GM12891 (cell line): ENCODE measurements at regions not wholly inside any gene's neighbourhood (a gene's known extent, or its start where the extent isn't known, plus 50 kb on each side); places are given as distances from the start of the nearest gene placed in this dataset.

ENCODE experiments used
- DNase-seq: peaks from one replicate; pipeline ENCODE4 v3.0.0; 2011; ENCODE audit warnings: low spot score; ENCODE audit not compliant: insufficient read length
- FAIRE-seq: peaks from 2 replicates; lab custom pipeline; 2011; peaks lifted over from hg19 to GRCh38; lab: Jason Lieb, UNC
- PAX5 ChIP-seq: IDR thresholded peaks from 2 replicates; pipeline ENCODE4 v1.6.1; 2011; ENCODE audit warnings: low read length, moderate library complexity, mild to moderate bottlenecking; ENCODE audit not compliant: insufficient read depth, severe bottlenecking
- POLR2A ChIP-seq: IDR thresholded peaks from 2 replicates; pipeline ENCODE4 v1.6.1; 2011; ENCODE audit warnings: low read depth, low read length, control low read depth
- POLR2AphosphoS5 ChIP-seq: IDR thresholded peaks from 2 replicates; pipeline ENCODE4 v1.6.1; 2011; ENCODE audit warnings: low read depth, low read length, control low read depth
- POU2F2 ChIP-seq: IDR thresholded peaks from 2 replicates; pipeline ENCODE4 v1.6.1; 2011; ENCODE audit warnings: low read depth, mild to moderate bottlenecking, control low read depth, low read length, moderate library complexity
- SPI1 ChIP-seq: IDR thresholded peaks from 2 replicates; pipeline ENCODE4 v1.6.1; 2011; ENCODE audit warnings: low read depth, low read length, control low read depth
- TAF1 ChIP-seq: IDR thresholded peaks from 2 replicates; pipeline ENCODE4 v1.6.1; 2011; ENCODE audit warnings: low read depth, low read length, control low read depth

DNA sequence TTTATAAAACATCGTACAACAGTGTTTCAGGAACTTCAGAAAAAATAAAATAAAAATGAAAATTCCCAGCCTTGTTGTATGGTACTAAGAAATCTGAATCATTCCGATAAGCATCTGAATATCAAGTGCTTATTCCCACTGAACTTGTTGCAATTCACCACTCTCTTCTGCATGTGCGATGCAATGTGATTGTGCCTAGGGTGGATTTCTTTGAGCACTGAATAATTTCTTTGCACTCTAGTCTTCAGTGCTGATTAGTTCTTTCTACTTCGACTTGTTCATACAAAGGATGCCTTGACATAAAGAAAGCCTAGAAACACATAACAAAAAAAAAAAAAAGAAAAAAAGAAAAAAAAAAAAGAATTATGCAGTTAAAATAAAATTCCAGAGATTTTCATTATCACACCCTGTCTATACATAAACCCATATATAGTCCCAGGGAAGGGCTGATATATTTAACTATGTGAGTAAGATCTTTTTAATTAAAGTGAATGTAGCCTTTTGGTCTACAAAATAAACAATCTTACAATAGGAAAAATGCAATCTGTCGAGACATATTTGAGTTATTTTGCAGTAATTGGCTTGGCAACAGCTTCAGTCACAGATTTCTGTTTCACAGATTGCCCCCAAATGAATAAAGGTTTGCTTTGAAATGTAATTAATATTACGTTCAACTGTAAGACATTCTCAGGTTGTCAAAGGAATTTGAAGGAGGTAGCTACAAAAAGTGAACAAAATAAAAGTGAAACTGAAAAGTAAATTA is 1118.9 kb upstream of the CELF2 start:
- TF ChIP-seq TAF1 (no peak), POLR2AphosphoS5 (no peak), PAX5 (no peak), SPI1 (no peak), POLR2A (no peak)
- no peak for DNase-seq
- no peak for FAIRE-seq

DNA sequence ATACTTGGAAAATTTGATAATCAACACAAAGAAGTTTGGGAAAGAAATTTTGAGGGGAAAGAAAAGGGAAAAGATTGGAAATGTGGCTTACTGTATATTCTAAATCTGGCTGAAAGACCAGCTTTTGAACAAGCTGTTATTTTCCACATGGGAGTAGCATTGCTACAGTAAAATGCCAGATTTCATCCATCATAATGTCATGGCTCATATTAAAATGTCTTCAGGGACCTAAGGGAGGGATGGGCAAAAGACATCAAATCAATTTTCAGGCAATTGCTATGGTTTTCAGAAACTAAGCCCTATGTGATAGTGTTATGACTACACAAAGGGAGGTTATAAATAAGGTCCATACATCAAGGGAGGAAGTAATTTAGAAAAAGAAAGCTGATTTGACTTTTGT is 1116.9 kb upstream of the CELF2 start:
- TF ChIP-seq TAF1 (no peak), SPI1 (no peak), POU2F2 (no peak), POLR2AphosphoS5 (no peak), POLR2A (no peak), PAX5 (no peak)
- FAIRE-seq, result no peak
- DNase-seq, result no peak

DNA sequence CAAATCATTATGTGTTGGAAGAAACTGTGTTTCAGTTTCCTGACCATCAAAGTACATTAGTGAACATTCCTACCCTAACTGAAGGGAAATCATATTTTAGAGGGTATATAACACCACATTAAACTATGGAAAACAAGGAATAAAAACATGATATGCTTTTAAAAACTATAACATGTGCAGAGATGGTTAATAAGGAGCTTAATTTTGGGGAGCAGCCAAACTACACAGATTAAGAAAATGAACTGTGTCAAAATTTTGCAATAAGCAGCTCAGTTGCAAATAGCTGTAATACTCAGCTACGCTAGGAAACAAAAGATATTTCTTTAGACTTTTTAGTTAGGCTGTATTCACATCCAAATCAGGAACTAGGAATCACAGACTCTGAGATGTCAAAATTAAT is 1115.7 kb upstream of the CELF2 start:
- TF ChIP-seq POLR2A, result no peak
- no peak for FAIRE-seq
- no peak for DNase-seq

DNA sequence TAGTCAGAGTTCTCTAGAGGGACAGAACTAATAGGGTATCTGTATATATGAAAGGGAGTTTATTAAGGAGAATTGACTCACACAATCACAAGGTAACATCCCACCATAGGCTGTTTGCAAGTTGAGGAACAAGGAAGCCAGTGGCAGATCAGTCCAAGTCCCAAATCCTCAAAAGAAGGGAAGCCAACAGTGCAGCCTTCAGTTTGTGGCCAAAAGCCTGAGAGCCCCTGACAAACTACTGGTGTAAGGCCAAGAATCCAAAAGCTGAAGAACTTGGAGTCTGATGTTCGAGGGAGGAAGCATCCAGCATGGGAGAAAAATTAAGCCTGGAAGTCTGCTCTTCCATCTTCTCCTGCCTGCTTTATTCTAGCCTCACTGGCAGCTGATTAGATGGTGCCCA is 1107.2 kb upstream of the CELF2 start:
- FAIRE-seq (no peak), DNase-seq (no peak)

DNA sequence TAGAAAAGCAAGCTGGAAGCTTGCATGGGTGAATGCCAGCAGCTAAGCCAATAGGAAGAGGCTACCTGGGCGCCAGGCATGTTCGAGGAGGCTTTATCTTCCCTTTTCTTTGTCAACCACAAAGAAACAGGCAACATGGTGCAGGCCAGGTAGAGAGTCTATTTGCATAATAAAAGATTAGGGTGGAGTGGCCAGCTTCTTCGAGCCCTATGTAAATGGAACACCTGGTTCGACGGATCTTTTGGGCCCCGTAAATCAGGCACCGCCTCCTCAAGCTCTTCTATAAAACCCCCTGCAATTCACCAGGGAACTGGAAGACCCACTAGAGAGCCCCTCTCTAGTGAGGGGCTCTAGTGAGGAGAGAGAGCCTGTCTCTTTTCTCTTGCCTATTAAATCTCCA is 1106.2 kb upstream of the CELF2 start:
- no peak for FAIRE-seq
- TF ChIP-seq PAX5 (no peak), SPI1 (no peak), POLR2AphosphoS5 (no peak), POLR2A (no peak), TAF1 (no peak), POU2F2 (no peak)
- DNase-seq, result no peak

More for the DNA sequence above, 1107.2 kb upstream of the CELF2 start:
- TF ChIP-seq SPI1, result no peak
- no peak for TF ChIP-seq POLR2AphosphoS5
- no peak for TF ChIP-seq POLR2A
- TF ChIP-seq POU2F2, result no peak
- TF ChIP-seq TAF1, result no peak

DNA sequence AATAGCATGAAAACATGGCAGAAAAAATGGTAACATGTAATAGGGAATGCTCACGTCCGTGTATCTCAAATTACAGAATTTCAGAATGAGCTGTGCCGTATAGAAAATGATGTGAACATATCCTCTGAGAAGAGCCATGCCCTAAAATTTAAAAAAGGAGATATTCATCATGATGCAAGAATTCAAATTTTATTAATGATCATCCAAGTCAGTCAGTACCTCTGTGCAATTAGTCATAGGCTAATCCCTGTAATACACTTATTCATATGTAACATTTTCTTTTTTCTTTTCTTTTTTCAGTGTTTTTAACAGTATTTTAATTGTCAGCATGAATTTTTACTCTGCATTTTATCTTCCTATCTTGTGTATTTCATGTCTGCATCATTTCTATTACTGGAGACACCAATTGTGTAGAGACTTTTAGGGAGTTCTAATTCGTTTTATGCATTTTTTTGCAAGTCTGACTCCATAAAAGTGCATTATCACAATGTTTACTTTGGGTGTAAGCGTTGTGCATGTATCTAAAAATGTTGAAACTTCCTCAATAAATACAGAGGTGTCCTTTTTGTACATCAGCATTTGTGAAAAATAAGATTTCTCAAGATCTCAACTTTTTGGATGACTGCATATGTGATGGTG is 1103.7 kb upstream of the CELF2 start:
- DNase-seq (no peak), FAIRE-seq (no peak)
- TF ChIP-seq POLR2AphosphoS5, result no peak
- TF ChIP-seq SPI1, result no peak
- TF ChIP-seq TAF1, result no peak
- no peak for TF ChIP-seq POU2F2
- no peak for TF ChIP-seq POLR2A
- no peak for TF ChIP-seq PAX5

DNA sequence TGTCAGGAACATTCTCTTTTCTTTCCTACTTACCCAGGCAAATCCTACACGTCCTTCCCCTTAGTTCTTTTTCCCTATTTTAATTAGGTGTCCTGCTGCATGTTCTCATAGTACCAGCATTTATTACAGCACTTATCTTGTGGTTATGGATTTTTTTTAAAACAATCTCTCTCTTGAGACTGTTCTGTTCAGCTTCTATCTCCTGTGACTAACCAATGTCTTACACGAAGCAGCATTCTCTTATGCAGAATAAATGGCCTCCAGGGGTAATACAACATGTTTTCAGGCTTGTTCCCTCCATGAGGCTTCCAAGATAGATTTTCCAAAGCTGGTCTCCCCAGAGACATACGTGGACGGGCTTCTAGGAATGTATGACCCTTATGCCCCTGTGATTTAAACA is 1096.1 kb upstream of the CELF2 start:
- FAIRE-seq (no peak), DNase-seq (no peak)
- TF ChIP-seq PAX5, result no peak
- TF ChIP-seq TAF1, result no peak
- no peak for TF ChIP-seq POLR2A
- no peak for TF ChIP-seq SPI1
- TF ChIP-seq POLR2AphosphoS5, result no peak
- TF ChIP-seq POU2F2, result no peak

DNA sequence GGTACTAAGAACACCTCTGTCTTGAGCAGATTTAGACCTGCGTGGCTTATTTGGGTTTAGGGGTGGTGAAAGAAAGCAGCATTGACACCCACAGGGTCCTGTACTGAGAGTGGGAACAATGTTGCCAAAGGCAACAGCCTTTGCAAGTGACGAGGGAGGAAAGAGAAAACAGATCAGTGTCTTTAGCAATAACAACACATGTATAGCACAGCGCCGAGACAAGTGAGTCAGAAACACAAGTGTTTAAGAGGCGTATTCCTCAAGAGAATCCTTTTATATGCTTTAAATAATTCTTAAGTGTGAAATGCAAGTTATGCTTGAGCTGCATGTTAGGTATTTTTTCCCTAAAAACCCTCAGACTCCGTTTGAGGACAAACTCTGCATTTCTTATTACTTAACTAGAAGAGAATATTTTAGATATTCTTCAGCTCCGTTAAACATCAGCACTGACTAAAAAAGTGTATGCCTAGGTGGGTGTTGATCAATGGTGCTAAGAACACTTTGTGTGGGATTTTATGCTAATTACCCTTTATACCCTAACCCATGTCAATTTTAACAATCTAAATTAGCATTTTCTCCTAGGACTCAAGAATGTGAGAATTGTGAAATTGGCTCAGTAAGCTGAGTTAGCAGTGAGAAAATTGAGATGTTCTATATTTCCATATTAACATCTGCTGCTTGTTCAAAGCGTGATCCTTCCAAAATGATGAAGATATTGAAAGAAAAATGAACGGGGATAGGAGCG is 1095.4 kb upstream of the CELF2 start:
- DNase-seq (no peak), FAIRE-seq (no peak)
- TF ChIP-seq POU2F2 (no peak), POLR2AphosphoS5 (no peak)

DNA sequence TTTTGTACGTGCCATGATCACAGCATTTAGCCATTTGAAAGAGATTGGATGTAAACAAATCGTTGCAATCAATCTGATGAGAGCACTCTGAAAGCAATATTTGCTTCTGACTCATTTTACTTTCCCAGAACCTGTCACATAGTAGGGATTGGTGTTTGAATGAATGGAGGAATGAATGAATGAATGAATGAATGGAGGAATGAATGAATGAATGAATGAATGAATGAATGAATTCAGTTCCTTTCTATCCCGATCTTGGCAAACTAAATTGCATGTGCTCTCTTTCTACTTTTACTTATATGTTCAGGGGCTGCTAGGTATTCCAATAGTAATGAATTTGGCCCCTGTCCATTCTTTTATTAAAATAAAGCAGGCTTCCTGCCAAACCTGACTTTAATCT is 1091.7 kb upstream of the CELF2 start:
- FAIRE-seq, result no peak
- no peak for DNase-seq
- no peak for TF ChIP-seq PAX5
- no peak for TF ChIP-seq TAF1
- TF ChIP-seq POLR2AphosphoS5, result no peak
- TF ChIP-seq POU2F2, result no peak
- no peak for TF ChIP-seq SPI1
- TF ChIP-seq POLR2A, result no peak

DNA sequence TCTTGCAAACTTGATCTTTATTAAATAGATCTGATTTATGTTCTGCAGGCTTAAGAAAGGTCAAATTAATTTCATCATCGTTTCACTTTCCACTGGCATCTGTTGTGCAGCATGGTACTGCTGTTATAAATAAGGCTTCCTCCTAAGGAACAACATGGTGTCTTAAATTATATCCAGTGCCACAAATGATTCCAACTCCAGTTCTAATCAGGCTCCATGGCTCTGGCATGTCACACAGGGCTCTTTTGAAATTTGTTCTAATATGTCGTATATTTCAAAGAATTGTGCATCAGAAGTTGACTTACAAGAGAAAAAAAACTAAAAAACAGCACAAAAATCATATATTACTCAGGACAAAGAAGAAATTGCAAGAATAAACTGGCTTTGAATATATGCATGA is 1090.8 kb upstream of the CELF2 start:
- TF ChIP-seq TAF1, result no peak
- no peak for TF ChIP-seq PAX5
- TF ChIP-seq POLR2AphosphoS5, result no peak
- TF ChIP-seq POU2F2, result no peak
- TF ChIP-seq SPI1, result no peak
- TF ChIP-seq POLR2A, result no peak
- FAIRE-seq (no peak), DNase-seq (no peak)

DNA sequence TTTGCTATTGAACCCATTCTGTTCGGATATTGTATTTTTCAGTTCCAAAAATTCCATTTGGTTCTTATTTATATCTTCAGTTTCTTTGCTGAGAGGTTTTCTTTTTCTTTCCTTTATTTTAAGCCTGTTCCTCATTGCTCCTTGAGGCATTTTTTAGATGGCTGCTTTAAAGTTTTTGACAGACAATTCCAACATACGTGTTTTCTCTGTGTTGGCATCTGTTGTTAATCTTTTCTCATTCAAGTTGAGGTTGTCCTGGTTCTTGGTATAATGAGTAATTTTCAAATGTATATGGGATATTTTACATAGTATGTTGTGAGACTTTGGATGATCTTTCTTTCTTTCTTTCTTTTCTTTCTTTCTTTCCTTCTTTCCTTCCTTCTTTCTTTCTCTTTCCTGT is 1078.0 kb upstream of the CELF2 start:
- no peak for FAIRE-seq
- DNase-seq, result no peak
- TF ChIP-seq SPI1 (no peak), PAX5 (no peak), POLR2A (no peak), POLR2AphosphoS5 (no peak), TAF1 (no peak), POU2F2 (no peak)
